ENCODE measurements at regions not wholly inside any gene's neighbourhood (a gene's known extent, or its start where the extent isn't known, plus 50 kb on each side); places are given as distances from the start of the nearest gene placed in this dataset.

DNA sequence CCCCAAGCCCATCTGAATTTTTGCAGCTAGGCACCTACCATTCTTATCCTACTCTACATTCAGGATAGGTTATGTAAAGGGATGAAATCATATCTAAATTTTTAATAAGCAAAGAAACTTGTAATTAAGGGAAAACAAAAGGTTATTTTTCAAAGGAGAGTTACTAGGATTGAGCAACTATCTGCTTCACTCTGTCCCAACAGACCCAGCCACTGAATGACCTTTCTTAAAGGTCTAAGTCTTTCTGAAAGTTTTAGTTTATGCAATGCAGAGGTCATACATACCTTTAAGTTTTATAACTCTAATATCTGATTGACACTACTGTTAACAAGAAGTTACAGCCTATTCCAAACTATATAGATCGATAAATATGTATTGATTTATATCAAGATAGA, 209.2 kb upstream of the CTNNB1 start:
- TF ChIP-seq ZFX (IDR thresholded peaks at IDR 0.05; ENCODE audit: borderline replicate concordance), result no peak
- TF ChIP-seq CTCF (IDR thresholded peaks at IDR 0.05), result no peak

DNA sequence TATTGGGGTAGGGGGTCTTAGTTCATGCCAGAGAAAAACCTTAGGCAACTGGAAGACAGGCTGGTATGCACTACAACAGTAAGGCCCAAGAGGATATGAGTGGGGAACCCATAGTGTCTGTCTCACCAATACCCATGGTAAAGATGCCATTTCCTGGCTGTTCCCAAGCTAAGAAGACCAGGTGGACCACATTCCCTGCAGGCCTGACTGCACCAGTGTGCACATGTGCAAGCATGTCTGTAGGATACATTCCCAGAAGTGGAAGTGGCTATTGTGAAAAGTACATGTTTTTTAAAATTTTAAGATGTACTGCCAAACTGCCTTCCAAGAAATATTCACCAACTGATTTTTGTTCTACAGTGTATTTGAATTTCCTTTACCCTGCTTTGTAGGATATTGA, 207.3 kb upstream of the CTNNB1 start:
- TF ChIP-seq ZFX (IDR thresholded peaks at IDR 0.05; ENCODE audit: borderline replicate concordance) (no peak), CTCF (IDR thresholded peaks at IDR 0.05) (no peak)
- no peak overlapping the region for H3K27ac ChIP-seq

More for the DNA sequence above, 209.2 kb upstream of the CTNNB1 start:
- no peak overlapping the region for H3K27ac ChIP-seq

- TF ChIP-seq ZFX (IDR thresholded peaks at IDR 0.05; ENCODE audit: borderline replicate concordance) (no peak), CTCF (IDR thresholded peaks at IDR 0.05) (no peak)
- H3K27ac ChIP-seq, result no peak overlapping the region
These were observed 204.7 kb upstream of the CTNNB1 start for GRCh38 chr3:40994611-40995010.

DNA sequence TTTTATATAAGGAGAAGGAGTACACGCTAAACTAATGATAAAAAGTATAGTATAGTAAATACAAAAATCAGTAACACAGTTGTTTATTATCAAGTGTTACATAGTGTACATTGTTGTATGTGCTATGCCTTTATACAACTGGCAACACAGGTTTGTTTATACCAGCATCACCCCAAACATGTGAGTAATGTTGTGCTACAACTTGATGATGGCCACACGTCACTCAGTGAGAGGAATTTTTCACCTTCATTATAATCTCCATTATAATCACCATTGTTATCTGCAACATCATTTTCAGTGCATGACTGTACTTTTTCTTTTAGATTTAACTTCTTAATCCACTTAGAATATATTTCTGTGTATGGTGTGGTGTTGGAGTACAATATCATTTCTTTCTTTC, 204.0 kb upstream of the CTNNB1 start:
- TF ChIP-seq ZFX (IDR thresholded peaks at IDR 0.05; ENCODE audit: borderline replicate concordance) (no peak), CTCF (IDR thresholded peaks at IDR 0.05) (no peak)
- H3K27ac ChIP-seq, result no peak overlapping the region

DNA sequence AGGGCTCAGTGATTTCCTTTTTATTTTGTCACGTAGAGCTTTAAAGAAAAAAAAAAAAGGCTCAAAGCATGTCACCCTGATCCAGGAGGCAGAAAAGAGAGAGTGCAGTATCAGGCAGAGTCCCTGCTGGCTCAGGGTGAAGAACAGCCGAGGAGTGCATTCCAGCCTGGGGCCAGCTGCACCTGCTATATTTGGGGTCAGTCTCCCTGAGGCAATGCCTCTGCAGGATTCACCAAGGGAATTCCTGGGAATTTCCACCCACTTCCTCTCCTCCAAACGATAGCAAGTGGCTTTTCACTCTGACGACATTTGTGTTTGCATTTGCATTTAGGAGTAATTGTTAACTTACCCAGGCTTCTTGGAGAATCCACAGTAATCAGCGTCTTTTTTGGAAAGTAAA, 202.9 kb upstream of the CTNNB1 start:
- TF ChIP-seq CTCF (IDR thresholded peaks at IDR 0.05), result no peak
- no peak for TF ChIP-seq ZFX (IDR thresholded peaks at IDR 0.05; ENCODE audit: borderline replicate concordance)
- H3K27ac ChIP-seq, result no peak overlapping the region

- TF ChIP-seq ZFX (IDR thresholded peaks at IDR 0.05; ENCODE audit: borderline replicate concordance), result no peak
- TF ChIP-seq CTCF (IDR thresholded peaks at IDR 0.05), result no peak
- no peak overlapping the region for H3K27ac ChIP-seq
These were observed 202.2 kb upstream of the CTNNB1 start for GRCh38 chr3:40996827-40997710.

DNA sequence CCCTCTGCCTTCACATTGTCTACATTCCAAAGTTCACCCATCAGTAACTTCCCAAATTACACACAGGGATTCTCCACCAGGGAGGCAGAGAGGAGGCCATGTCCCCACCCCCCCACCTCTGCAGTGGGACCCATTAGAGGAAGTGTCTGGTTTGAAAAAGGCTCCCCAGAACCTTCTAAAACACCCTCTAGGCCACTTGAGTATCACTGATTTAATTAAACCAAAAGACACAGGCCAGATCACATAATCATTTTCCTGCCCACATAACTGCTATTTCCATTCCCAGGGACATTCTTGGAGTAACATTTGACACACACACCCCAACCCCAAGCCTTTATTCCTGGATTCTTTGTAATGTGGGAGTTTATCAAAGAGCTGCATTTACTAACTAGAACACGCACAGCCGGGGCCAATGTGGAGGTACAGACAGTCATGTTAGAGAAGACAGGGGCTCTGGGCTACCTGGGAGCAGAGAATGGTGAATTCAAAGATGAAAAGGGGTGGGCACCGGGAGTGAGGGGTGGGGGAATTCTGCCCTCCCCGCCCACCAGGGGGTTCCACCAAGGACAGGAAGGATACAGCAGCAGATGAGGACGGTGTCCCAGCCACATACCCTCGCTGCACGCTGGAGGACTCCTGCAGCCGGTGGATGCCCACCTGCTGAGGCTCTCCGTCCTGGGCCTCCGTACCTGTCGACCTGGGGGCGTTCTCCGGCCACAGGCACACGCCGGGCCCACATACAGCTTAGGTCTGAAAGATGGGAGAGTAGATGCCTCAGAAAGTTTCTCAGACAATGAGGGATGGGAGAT, 201.4 kb upstream of the CTNNB1 start:
- TF ChIP-seq CTCF (IDR thresholded peaks at IDR 0.05), result no peak
- no peak for TF ChIP-seq ZFX (IDR thresholded peaks at IDR 0.05; ENCODE audit: borderline replicate concordance)
- no peak overlapping the region for H3K27ac ChIP-seq
